ENCODE measurements at regions not wholly inside any gene's neighbourhood (a gene's known extent, or its start where the extent isn't known, plus 50 kb on each side); places are given as distances from the start of the nearest gene placed in this dataset.

- no peak for TF ChIP-seq EZH2phosphoT487 (IDR thresholded peaks at IDR 0.05; ENCODE audit: unreplicated experiment)
- TF ChIP-seq, protein P1, sequence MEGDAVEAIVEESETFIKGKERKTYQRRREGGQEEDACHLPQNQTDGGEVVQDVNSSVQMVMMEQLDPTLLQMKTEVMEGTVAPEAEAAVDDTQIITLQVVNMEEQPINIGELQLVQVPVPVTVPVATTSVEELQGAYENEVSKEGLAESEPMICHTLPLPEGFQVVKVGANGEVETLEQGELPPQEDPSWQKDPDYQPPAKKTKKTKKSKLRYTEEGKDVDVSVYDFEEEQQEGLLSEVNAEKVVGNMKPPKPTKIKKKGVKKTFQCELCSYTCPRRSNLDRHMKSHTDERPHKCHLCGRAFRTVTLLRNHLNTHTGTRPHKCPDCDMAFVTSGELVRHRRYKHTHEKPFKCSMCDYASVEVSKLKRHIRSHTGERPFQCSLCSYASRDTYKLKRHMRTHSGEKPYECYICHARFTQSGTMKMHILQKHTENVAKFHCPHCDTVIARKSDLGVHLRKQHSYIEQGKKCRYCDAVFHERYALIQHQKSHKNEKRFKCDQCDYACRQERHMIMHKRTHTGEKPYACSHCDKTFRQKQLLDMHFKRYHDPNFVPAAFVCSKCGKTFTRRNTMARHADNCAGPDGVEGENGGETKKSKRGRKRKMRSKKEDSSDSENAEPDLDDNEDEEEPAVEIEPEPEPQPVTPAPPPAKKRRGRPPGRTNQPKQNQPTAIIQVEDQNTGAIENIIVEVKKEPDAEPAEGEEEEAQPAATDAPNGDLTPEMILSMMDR (conservative IDR thresholded peaks at IDR 0.05; ENCODE audit: low read depth in 2 of 2): no peak
- no peak for TF ChIP-seq EZH2 (IDR thresholded peaks at IDR 0.05; ENCODE audit: low read depth, unreplicated experiment)
- TF ChIP-seq STAT1 (IDR thresholded peaks at IDR 0.05; ENCODE audit: unreplicated experiment): no peak
- no peak for TF ChIP-seq ZNF114 (CRISPR knock-in tag; IDR thresholded peaks at IDR 0.05)
- TF ChIP-seq POLR2AphosphoS5 (IDR thresholded peaks at IDR 0.05; ENCODE audit: low read depth): no peak
- TF ChIP-seq JUNB (IDR thresholded peaks at IDR 0.05; ENCODE audit: unreplicated experiment): no peak
- TF ChIP-seq CREB1 (CRISPR knock-in tag; IDR thresholded peaks at IDR 0.05; ENCODE audit: low read depth): no peak
- TF ChIP-seq, protein P2, sequence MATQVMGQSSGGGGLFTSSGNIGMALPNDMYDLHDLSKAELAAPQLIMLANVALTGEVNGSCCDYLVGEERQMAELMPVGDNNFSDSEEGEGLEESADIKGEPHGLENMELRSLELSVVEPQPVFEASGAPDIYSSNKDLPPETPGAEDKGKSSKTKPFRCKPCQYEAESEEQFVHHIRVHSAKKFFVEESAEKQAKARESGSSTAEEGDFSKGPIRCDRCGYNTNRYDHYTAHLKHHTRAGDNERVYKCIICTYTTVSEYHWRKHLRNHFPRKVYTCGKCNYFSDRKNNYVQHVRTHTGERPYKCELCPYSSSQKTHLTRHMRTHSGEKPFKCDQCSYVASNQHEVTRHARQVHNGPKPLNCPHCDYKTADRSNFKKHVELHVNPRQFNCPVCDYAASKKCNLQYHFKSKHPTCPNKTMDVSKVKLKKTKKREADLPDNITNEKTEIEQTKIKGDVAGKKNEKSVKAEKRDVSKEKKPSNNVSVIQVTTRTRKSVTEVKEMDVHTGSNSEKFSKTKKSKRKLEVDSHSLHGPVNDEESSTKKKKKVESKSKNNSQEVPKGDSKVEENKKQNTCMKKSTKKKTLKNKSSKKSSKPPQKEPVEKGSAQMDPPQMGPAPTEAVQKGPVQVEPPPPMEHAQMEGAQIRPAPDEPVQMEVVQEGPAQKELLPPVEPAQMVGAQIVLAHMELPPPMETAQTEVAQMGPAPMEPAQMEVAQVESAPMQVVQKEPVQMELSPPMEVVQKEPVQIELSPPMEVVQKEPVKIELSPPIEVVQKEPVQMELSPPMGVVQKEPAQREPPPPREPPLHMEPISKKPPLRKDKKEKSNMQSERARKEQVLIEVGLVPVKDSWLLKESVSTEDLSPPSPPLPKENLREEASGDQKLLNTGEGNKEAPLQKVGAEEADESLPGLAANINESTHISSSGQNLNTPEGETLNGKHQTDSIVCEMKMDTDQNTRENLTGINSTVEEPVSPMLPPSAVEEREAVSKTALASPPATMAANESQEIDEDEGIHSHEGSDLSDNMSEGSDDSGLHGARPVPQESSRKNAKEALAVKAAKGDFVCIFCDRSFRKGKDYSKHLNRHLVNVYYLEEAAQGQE (IDR thresholded peaks at IDR 0.05; ENCODE audit: unreplicated experiment): no peak
- TF ChIP-seq ZNF331 (CRISPR knock-in tag; IDR thresholded peaks at IDR 0.05; ENCODE audit: low read depth): no peak
- TF ChIP-seq ETS1 (IDR thresholded peaks at IDR 0.05): no peak
- TF ChIP-seq NANOG (IDR thresholded peaks at IDR 0.05; ENCODE audit: borderline replicate concordance): no peak
These were observed 184.9 kb upstream of the MYL2 start for GRCh38 chr12:111105294-111105693.
